CD4-positive, alpha-beta T cell (primary cell): ENCODE measurements at regions not wholly inside any gene's neighbourhood (a gene's known extent, or its start where the extent isn't known, plus 50 kb on each side); places are given as distances from the start of the nearest gene placed in this dataset.

Source experiments
- ATAC-seq: fragments of 200-7000 bp; cut with Tn5 transposase; one replicate; pipeline ENCODE4 v1.10.0; 2022; ENCODE audit warnings: mild to moderate bottlenecking; ENCODE audit not compliant: poor library complexity
- CTCF ChIA-PET: fragments of 350-600 bp; sonication (Branson Sonifier 250); formaldehyde crosslinking; loops from one replicate; lab custom pipeline; 2021; ENCODE audit warnings: antibody characterized with exemption, inconsistent platforms; lab: Charles Lee
- POLR2A ChIA-PET: fragments of 350-600 bp; sonication (Branson Sonifier 250); formaldehyde crosslinking; loops from one replicate; lab custom pipeline; 2021; ENCODE audit warnings: antibody characterized with exemption, inconsistent platforms; lab: Charles Lee
- DNase-seq, 14 experiments: peaks; one replicate each; pipeline ENCODE4 v3.0.0-alpha.2; 2013 to 2020; ENCODE audit warnings: mixed read lengths in 2 of 14
- H3K27ac ChIP-seq, 2 donors: one replicate each; pipeline versions ENCODE4 v1.5.1 to v1.7.0; 2013; ENCODE audit warnings: low read length in 2 of 2, low read depth in 1 of 2, mild to moderate bottlenecking in 1 of 2
- H3K27me3 ChIP-seq, 2 experiments: 1 replicate in 1 of 2; 2 replicates in 1 of 2; pipeline versions ENCODE4 v1.6.1 to v1.7.0; 2013; ENCODE audit warnings: low read length in 2 of 2, control low read depth in 1 of 2, mild to moderate bottlenecking in 1 of 2, moderate library complexity in 1 of 2; ENCODE audit not compliant: insufficient read depth in 2 of 2, control insufficient read depth in 1 of 2
- H3K36me3 ChIP-seq: one replicate; pipeline ENCODE4 v1.6.1; 2013; ENCODE audit warnings: low read length, control low read depth; ENCODE audit not compliant: insufficient read depth
- H3K4me1 ChIP-seq: one replicate; pipeline ENCODE4 v1.6.1; 2013; ENCODE audit warnings: low read length, control low read depth; ENCODE audit not compliant: insufficient read depth
- H3K4me3 ChIP-seq: one replicate; pipeline ENCODE4 v1.5.1; 2013; ENCODE audit warnings: mild to moderate bottlenecking, low read length, moderate library complexity
- H3K9me3 ChIP-seq, 2 experiments: 1 replicate in 1 of 2; 2 replicates in 1 of 2; pipeline versions ENCODE4 v1.6.1 to v1.7.0; 2013; ENCODE audit warnings: low read length in 2 of 2, mild to moderate bottlenecking in 2 of 2, control low read depth in 1 of 2, moderate library complexity in 1 of 2; ENCODE audit not compliant: control insufficient read depth in 1 of 2, insufficient read depth in 1 of 2
- H3K27ac Mint-ChIP-seq: one replicate; pipeline ENCODE4 v1.8.0; 2020; ENCODE audit warnings: mixed read lengths
- H3K27me3 Mint-ChIP-seq: one replicate; pipeline ENCODE4 v1.8.0; 2021; ENCODE audit warnings: mixed read lengths
- H3K36me3 Mint-ChIP-seq: one replicate; pipeline ENCODE4 v1.8.0; 2021; ENCODE audit warnings: low read depth, mixed read lengths
- H3K4me1 Mint-ChIP-seq: one replicate; pipeline ENCODE4 v1.8.0; 2021; ENCODE audit warnings: low read depth, mixed read lengths
- H3K4me3 Mint-ChIP-seq: one replicate; pipeline ENCODE4 v1.8.0; 2020; ENCODE audit warnings: mild to moderate bottlenecking, mixed read lengths
- H3K9me3 Mint-ChIP-seq: one replicate; pipeline ENCODE4 v1.8.0; 2020; ENCODE audit warnings: mixed read lengths
- intact Hi-C, 2 experiments: fragments of 100-400 bp; cut with DNase I in 1 of 2; cut with micrococcal nuclease in 1 of 2; formaldehyde crosslinking; loops; one replicate each; pipeline versions ENCODE4 v1.15.1 to v1.9.0; 2023 to 2025; cut with DNase I, micrococcal nuclease
- TF ChIP-seq, protein P1 (sequence below): fragments of 200-600 bp; IDR thresholded peaks from one replicate; pipeline ENCODE4 v1.8.0; 2022; ENCODE audit warnings: antibody characterized with exemption, mild to moderate bottlenecking

DNA sequence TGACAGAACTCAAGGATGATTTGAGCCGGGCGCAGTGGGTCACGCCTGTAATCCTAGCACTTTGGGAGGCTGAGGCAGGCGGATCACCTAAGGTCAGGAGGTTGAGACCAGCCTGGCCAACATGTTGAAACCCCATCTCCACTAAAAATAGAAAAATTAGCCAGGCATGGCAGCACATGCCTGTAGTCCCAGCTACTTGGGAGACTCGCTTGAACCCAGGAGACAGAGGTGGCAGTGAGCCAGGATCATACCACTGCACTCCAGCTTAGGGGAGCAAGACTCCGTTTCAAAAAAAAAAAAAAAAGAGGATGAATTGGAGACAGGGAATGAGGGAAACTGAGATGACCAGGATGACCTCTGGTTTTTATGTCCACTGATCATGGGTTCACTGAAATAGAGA, 60.4 kb upstream of the CDIN1 start:
- POLR2A ChIA-PET = no interaction called here

DNA sequence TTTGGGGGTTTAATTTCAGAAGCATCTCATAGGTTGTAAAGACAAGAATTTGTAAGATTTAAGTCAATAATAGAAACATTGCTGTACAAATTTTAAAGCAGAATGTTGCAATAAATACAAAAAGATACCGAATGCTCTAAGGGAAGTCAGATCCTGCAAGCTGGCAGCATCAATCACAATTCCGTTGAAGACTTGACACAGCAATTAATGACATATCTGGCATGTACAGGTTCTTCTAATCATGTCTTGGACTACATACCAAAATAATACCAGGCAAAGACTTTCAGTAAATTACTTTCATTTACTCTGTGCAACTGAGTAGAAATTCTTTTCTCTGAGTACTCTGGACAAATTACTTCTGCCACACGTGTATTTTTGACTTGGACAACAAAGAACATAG, 54.0 kb upstream of the CDIN1 start:
- TF ChIP-seq, protein P1, sequence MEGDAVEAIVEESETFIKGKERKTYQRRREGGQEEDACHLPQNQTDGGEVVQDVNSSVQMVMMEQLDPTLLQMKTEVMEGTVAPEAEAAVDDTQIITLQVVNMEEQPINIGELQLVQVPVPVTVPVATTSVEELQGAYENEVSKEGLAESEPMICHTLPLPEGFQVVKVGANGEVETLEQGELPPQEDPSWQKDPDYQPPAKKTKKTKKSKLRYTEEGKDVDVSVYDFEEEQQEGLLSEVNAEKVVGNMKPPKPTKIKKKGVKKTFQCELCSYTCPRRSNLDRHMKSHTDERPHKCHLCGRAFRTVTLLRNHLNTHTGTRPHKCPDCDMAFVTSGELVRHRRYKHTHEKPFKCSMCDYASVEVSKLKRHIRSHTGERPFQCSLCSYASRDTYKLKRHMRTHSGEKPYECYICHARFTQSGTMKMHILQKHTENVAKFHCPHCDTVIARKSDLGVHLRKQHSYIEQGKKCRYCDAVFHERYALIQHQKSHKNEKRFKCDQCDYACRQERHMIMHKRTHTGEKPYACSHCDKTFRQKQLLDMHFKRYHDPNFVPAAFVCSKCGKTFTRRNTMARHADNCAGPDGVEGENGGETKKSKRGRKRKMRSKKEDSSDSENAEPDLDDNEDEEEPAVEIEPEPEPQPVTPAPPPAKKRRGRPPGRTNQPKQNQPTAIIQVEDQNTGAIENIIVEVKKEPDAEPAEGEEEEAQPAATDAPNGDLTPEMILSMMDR = no peak
- ChIA-PET POLR2A (no interaction called here), CTCF (no interaction called here)
- H3K36me3 ChIP-seq = no peaks in the 10 kb centered on the region
- no peaks in the 10 kb centered on the region for H3K4me1 Mint-ChIP-seq
- no peaks in the 10 kb centered on the region for H3K27me3 ChIP-seq
- H3K27ac Mint-ChIP-seq = no peak overlapping the region
- no peaks in the 10 kb centered on the region for H3K9me3 Mint-ChIP-seq
- no peaks in the 10 kb centered on the region for H3K9me3 ChIP-seq
- intact Hi-C loops = no loop called here
- DNase-seq = no peak
- H3K36me3 Mint-ChIP-seq = no peaks in the 10 kb centered on the region
- peaks cover 36% of the 10 kb centered on the region for H3K27me3 Mint-ChIP-seq
- H3K4me3 Mint-ChIP-seq = no peak overlapping the region
- H3K4me3 ChIP-seq = no peak overlapping the region
- H3K4me1 ChIP-seq = no peaks in the 10 kb centered on the region
- ATAC-seq = no peak
- no peak overlapping the region for H3K27ac ChIP-seq

More for the DNA sequence above, 60.4 kb upstream of the CDIN1 start:
- intact Hi-C loops = no loop called here
- no peaks in the 10 kb centered on the region for H3K36me3 ChIP-seq
- no peaks in the 10 kb centered on the region for H3K4me1 Mint-ChIP-seq
- no peaks in the 10 kb centered on the region for H3K36me3 Mint-ChIP-seq
- H3K27me3 Mint-ChIP-seq = peaks cover 18% of the 10 kb centered on the region
- H3K4me3 ChIP-seq = no peak overlapping the region
- no peak overlapping the region for H3K27ac ChIP-seq
- no peaks in the 10 kb centered on the region for H3K4me1 ChIP-seq
- no peaks in the 10 kb centered on the region for H3K9me3 Mint-ChIP-seq
- no peaks in the 10 kb centered on the region for H3K27me3 ChIP-seq
- DNase-seq (no peak), ATAC-seq (no peak)
- no peak overlapping the region for H3K4me3 Mint-ChIP-seq
- TF ChIP-seq, protein P1 = no peak
- H3K27ac Mint-ChIP-seq = no peak overlapping the region
- CTCF ChIA-PET = interaction anchor here (0.7 kb wide), 1 partner anchor 1446 kb away, joined by 3 read pairs; no protein-coding TSS in a partner anchor
- no peaks in the 10 kb centered on the region for H3K9me3 ChIP-seq

GRCh38 chr15:36527235-36528162, 51.9 kb upstream of the CDIN1 start:
- Histone ChIP-seq H3K4me3 (no peak overlapping the region), H3K4me1 (no peaks in the 10 kb centered on the region), H3K27me3 (no peaks in the 10 kb centered on the region), H3K36me3 (no peaks in the 10 kb centered on the region), H3K27ac (no peak overlapping the region), H3K9me3 (no peaks in the 10 kb centered on the region)
- Mint-ChIP-seq H3K4me3 (no peak overlapping the region), H3K36me3 (no peaks in the 10 kb centered on the region), H3K27ac (no peak overlapping the region), H3K9me3 (no peaks in the 10 kb centered on the region), H3K4me1 (no peaks in the 10 kb centered on the region), H3K27me3 (peaks cover 36% of the 10 kb centered on the region)
- CTCF ChIA-PET = no interaction called here
- intact Hi-C loops = no loop called here
- TF ChIP-seq, protein P1 = no peak
- DNase-seq (no peak), ATAC-seq (no peak)
- POLR2A ChIA-PET = no interaction called here
